ENCODE measurements at regions not wholly inside any gene's neighbourhood (a gene's known extent, or its start where the extent isn't known, plus 50 kb on each side); places are given as distances from the start of the nearest gene placed in this dataset.

DNA sequence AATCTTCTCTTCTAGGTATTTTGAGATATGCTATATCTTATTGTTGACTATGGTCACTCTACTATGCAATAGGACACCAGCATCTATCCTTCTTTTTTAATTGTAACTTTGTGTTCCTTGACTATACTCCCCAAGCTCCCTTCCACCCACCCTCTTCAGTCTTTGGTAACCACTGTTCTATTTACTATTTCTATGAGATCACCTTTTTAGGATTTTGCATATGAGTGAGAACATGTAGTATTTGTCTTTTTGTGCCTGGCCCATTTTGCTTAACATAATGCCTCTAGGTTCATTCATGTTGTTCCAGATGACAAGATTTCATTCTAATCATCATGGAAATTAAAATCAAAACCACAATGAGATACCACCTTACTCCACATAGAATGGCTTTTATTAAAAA lies 63.3 kb upstream of the BANK1 start:
- TF ChIP-seq, protein P1, sequence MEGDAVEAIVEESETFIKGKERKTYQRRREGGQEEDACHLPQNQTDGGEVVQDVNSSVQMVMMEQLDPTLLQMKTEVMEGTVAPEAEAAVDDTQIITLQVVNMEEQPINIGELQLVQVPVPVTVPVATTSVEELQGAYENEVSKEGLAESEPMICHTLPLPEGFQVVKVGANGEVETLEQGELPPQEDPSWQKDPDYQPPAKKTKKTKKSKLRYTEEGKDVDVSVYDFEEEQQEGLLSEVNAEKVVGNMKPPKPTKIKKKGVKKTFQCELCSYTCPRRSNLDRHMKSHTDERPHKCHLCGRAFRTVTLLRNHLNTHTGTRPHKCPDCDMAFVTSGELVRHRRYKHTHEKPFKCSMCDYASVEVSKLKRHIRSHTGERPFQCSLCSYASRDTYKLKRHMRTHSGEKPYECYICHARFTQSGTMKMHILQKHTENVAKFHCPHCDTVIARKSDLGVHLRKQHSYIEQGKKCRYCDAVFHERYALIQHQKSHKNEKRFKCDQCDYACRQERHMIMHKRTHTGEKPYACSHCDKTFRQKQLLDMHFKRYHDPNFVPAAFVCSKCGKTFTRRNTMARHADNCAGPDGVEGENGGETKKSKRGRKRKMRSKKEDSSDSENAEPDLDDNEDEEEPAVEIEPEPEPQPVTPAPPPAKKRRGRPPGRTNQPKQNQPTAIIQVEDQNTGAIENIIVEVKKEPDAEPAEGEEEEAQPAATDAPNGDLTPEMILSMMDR (conservative IDR thresholded peaks at IDR 0.05; ENCODE audit: low read length), result no peak
- TF ChIP-seq EZH2phosphoT487 (IDR thresholded peaks at IDR 0.05; ENCODE audit: borderline replicate concordance), result no peak

Data from Loucy (cell line).